ENCODE measurements at regions not wholly inside any gene's neighbourhood (a gene's known extent, or its start where the extent isn't known, plus 50 kb on each side); places are given as distances from the start of the nearest gene placed in this dataset.

DNA sequence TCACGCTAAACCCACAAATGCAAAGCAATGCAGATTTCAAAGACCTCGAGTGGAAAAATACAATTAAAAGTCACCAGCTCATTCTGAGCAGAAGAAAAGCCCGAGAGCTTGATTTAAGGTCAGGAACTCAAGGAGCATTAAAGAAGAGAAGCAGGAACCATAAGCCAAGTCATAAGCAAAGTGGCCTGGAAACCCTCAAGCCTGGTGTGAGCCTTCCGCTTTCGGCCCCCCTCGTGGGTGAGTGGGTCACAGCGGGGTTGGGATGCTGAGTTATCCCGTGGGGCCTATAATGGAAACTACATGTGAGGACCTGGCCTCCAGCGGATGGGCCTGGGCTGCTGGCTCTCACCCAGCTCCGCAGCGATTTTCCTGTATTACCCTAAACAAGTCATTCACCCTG is 504.3 kb downstream of the RAB28 start:
- H3K27ac ChIP-seq, result no peak overlapping the region
- no peaks in the 10 kb centered on the region for H3K9me3 ChIP-seq (ENCODE audit: insufficient read depth, low read depth)
- TF ChIP-seq EZH2 (IDR thresholded peaks at IDR 0.05; ENCODE audit: low read depth), result no peak
- TF ChIP-seq, protein P1, sequence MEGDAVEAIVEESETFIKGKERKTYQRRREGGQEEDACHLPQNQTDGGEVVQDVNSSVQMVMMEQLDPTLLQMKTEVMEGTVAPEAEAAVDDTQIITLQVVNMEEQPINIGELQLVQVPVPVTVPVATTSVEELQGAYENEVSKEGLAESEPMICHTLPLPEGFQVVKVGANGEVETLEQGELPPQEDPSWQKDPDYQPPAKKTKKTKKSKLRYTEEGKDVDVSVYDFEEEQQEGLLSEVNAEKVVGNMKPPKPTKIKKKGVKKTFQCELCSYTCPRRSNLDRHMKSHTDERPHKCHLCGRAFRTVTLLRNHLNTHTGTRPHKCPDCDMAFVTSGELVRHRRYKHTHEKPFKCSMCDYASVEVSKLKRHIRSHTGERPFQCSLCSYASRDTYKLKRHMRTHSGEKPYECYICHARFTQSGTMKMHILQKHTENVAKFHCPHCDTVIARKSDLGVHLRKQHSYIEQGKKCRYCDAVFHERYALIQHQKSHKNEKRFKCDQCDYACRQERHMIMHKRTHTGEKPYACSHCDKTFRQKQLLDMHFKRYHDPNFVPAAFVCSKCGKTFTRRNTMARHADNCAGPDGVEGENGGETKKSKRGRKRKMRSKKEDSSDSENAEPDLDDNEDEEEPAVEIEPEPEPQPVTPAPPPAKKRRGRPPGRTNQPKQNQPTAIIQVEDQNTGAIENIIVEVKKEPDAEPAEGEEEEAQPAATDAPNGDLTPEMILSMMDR (conservative IDR thresholded peaks at IDR 0.05), result no peak
- H2AFZ ChIP-seq, result no peak overlapping the region
- no peak overlapping the region for H3K4me3 ChIP-seq
- ChIA-PET CTCF (no interaction called here), POLR2A (ENCODE audit: unreplicated experiment) (no interaction called here)
- no peaks in the 10 kb centered on the region for H3F3A ChIP-seq (ENCODE audit: insufficient read depth, low read depth)
- H4K20me1 ChIP-seq (ENCODE audit: insufficient read depth), result no peaks in the 10 kb centered on the region
- H3K79me2 ChIP-seq (ENCODE audit: low read depth), result no peaks in the 10 kb centered on the region
- intact Hi-C loops (cut with micrococcal nuclease; ENCODE audit: unreplicated experiment), result no loop called here
- DNase-seq, result no peak
- H3K36me3 ChIP-seq (ENCODE audit: low read depth), result no peaks in the 10 kb centered on the region
- H3K4me2 ChIP-seq, result no peak overlapping the region
- no peaks in the 10 kb centered on the region for H3K27me3 ChIP-seq (ENCODE audit: insufficient read depth, low read depth)
- H3K4me1 ChIP-seq (replicated peaks; ENCODE audit: insufficient read depth), result no peaks in the 10 kb centered on the region
- no peaks in the 10 kb centered on the region for H3K9me2 ChIP-seq (ENCODE audit: insufficient read depth)
- no TSS peak for BruUV-seq (replicated peaks)

DNA sequence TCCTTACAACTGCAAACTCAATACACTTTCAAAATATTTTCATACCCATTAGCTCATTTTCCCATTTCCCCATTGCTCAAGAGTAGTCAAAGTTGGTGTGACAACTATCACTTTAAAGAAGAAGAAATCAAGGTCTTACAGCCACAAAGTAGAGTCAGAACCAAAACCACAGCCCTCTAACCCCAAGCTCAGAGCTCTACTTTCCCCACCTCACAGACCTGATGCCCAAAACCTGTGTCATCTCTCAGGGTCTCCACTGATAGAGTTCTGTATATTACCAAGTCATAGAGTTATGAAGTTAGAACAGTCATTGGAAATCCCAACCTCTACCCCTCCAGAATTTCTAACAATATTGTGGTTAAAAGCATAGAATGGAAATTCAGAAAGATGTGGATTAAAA is 505.8 kb downstream of the RAB28 start:
- H4K20me1 ChIP-seq (ENCODE audit: insufficient read depth), result no peaks in the 10 kb centered on the region
- no peak overlapping the region for H3K27ac ChIP-seq
- no peaks in the 10 kb centered on the region for H3K79me2 ChIP-seq (ENCODE audit: low read depth)
- H3K9me3 ChIP-seq (ENCODE audit: insufficient read depth, low read depth), result no peaks in the 10 kb centered on the region
- H3K9me2 ChIP-seq (ENCODE audit: insufficient read depth), result no peaks in the 10 kb centered on the region
- no peaks in the 10 kb centered on the region for H3K4me1 ChIP-seq (replicated peaks; ENCODE audit: insufficient read depth)
- no peak overlapping the region for H3K4me2 ChIP-seq
- H3K4me3 ChIP-seq, result no peak overlapping the region
- POLR2A ChIA-PET (ENCODE audit: unreplicated experiment), result no interaction called here
- CTCF ChIA-PET, result no interaction called here
- H3F3A ChIP-seq (ENCODE audit: insufficient read depth, low read depth), result no peaks in the 10 kb centered on the region
- no peak for TF ChIP-seq EZH2 (IDR thresholded peaks at IDR 0.05; ENCODE audit: low read depth)
- TF ChIP-seq, protein P1 (conservative IDR thresholded peaks at IDR 0.05), result no peak
- no peak for DNase-seq
- no peak overlapping the region for H2AFZ ChIP-seq
- no TSS peak for BruUV-seq (replicated peaks)
- H3K36me3 ChIP-seq (ENCODE audit: low read depth), result no peaks in the 10 kb centered on the region
- no peaks in the 10 kb centered on the region for H3K27me3 ChIP-seq (ENCODE audit: insufficient read depth, low read depth)
- intact Hi-C loops (cut with micrococcal nuclease; ENCODE audit: unreplicated experiment), result no loop called here

DNA sequence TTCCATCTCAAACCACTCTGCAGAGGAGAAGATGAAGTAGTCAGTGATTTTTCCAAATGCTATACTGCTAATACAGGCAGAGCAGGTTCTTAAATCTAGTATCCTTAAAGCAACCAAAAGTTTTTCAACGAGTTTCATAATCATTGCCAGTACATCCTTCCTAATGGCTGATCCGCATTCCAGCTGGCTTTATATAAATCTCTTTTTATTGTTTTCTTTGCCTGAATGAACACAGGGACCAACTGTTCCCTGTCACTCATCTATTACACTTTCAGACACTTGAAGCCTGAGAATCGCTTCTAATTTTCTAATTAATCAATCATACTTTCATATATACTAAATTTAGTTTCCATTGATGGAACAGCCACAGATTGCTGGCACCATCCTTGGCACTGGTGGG is 508.6 kb downstream of the RAB28 start:
- no peaks in the 10 kb centered on the region for H3K9me3 ChIP-seq (ENCODE audit: insufficient read depth, low read depth)
- no peak overlapping the region for H2AFZ ChIP-seq
- BruUV-seq (replicated peaks), result no TSS peak
- TF ChIP-seq, protein P1 (conservative IDR thresholded peaks at IDR 0.05), result no peak
- TF ChIP-seq EZH2 (IDR thresholded peaks at IDR 0.05; ENCODE audit: low read depth), result no peak
- no peaks in the 10 kb centered on the region for H3K79me2 ChIP-seq (ENCODE audit: low read depth)
- no peak for DNase-seq
- no peak overlapping the region for H3K27ac ChIP-seq
- no peaks in the 10 kb centered on the region for H3K9me2 ChIP-seq (ENCODE audit: insufficient read depth)
- intact Hi-C loops (cut with micrococcal nuclease; ENCODE audit: unreplicated experiment), result no loop called here
- no peak overlapping the region for H3K4me2 ChIP-seq
- no peaks in the 10 kb centered on the region for H3K4me1 ChIP-seq (replicated peaks; ENCODE audit: insufficient read depth)
- ChIA-PET CTCF (no interaction called here), POLR2A (ENCODE audit: unreplicated experiment) (no interaction called here)
- no peaks in the 10 kb centered on the region for H4K20me1 ChIP-seq (ENCODE audit: insufficient read depth)
- no peaks in the 10 kb centered on the region for H3F3A ChIP-seq (ENCODE audit: insufficient read depth, low read depth)
- no peak overlapping the region for H3K4me3 ChIP-seq
- H3K36me3 ChIP-seq (ENCODE audit: low read depth), result no peaks in the 10 kb centered on the region
- no peaks in the 10 kb centered on the region for H3K27me3 ChIP-seq (ENCODE audit: insufficient read depth, low read depth)

Data from PC-9 (cell line).